ENCODE measurements at regions not wholly inside any gene's neighbourhood (a gene's known extent, or its start where the extent isn't known, plus 50 kb on each side); places are given as distances from the start of the nearest gene placed in this dataset.

GRCh38 chr3:153343988-153344782, 182.2 kb downstream of the RAP2B start:
- TF ChIP-seq CTCF (IDR thresholded peaks at IDR 0.05) (no peak), POLR2A (IDR thresholded peaks at IDR 0.05) (no peak)

Measured in heart left ventricle (tissue), 13 donors.